ENCODE measurements at regions not wholly inside any gene's neighbourhood (a gene's known extent, or its start where the extent isn't known, plus 50 kb on each side); places are given as distances from the start of the nearest gene placed in this dataset.

DNA sequence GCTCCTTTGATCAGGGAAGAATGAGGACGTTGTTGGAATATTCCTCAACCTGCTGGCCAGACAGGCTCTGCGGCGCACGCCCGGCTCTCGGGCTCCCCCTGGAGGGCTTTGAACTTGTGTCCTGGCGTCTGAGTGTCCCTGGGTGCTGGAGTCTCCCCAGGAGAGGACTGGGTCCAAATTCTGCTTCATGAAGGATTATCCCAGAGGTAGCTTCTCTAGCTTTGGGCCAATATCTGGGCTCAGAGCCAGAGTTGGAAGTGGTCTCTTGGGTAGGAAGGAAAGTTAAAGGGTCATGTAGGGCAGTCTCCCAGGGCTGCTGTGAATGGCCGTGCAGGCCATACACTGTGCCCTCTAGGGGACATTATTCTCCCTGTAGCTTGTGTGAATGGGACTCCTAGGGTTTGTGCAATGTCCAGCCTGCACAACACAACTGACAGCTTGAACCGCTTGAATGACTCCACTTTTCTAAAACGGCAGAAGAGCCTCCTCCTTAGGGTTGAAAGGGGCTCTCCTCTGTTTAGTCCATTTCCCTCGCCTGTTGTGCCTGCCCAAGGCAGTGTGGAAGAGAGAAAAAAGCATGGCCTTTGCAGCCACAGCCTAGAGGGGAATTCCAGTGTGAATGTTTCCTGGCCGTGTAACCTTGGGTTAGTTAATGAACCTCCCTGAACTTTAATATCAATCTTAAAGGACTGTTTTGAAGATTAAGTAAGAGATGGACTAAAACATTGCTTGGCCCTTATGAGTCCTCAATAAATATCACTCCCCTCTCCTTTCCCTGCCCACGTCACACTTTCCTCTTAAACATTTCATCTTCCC is 111.2 kb upstream of the THY1 start:
- Mint-ChIP-seq H3K9me3 (ENCODE audit: low read depth) (no peaks in the 10 kb centered on the region), H3K36me3 (ENCODE audit: insufficient read depth) (no peaks in the 10 kb centered on the region), H3K4me3 (ENCODE audit: low read depth) (no peak overlapping the region), H3K27ac (no peak overlapping the region), H3K27me3 (peaks cover 52% of the 10 kb centered on the region), H3K4me1 (ENCODE audit: low read depth) (peaks cover 9% of the 10 kb centered on the region)
- TF ChIP-seq, protein P1, sequence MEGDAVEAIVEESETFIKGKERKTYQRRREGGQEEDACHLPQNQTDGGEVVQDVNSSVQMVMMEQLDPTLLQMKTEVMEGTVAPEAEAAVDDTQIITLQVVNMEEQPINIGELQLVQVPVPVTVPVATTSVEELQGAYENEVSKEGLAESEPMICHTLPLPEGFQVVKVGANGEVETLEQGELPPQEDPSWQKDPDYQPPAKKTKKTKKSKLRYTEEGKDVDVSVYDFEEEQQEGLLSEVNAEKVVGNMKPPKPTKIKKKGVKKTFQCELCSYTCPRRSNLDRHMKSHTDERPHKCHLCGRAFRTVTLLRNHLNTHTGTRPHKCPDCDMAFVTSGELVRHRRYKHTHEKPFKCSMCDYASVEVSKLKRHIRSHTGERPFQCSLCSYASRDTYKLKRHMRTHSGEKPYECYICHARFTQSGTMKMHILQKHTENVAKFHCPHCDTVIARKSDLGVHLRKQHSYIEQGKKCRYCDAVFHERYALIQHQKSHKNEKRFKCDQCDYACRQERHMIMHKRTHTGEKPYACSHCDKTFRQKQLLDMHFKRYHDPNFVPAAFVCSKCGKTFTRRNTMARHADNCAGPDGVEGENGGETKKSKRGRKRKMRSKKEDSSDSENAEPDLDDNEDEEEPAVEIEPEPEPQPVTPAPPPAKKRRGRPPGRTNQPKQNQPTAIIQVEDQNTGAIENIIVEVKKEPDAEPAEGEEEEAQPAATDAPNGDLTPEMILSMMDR (IDR thresholded peaks at IDR 0.05; ENCODE audit: unreplicated experiment) = peak; percentile 95
- peak; percentile 61 for DNase-seq (ENCODE audit: low spot score, unreplicated experiment)

DNA sequence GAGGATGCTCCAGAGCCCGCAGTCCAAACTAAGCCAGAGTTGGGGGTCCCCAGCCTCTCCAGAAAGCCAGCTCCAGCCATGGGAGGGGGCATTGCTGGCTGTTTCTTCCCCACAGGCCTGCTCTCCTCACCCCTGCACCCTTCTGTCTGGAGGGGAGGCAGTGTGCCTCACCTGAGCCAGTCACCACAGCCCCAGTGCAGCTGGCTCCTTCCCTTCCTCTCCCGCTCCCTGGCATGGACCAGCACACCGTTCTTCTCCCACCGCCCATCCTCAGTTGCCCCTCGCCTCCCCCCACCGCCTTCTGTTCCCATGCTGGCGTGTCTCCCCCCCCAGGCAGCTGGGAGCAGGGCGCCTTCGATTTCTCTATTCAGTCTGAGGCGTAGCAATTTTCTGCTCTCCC is 110.5 kb upstream of the THY1 start:
- DNase-seq (ENCODE audit: low spot score, unreplicated experiment) = no peak
- TF ChIP-seq, protein P1 (IDR thresholded peaks at IDR 0.05; ENCODE audit: unreplicated experiment) = no peak
- Mint-ChIP-seq H3K27me3 (peaks cover 55% of the 10 kb centered on the region), H3K4me1 (ENCODE audit: low read depth) (peaks cover 9% of the 10 kb centered on the region), H3K9me3 (ENCODE audit: low read depth) (no peaks in the 10 kb centered on the region), H3K27ac (no peak overlapping the region), H3K36me3 (ENCODE audit: insufficient read depth) (no peaks in the 10 kb centered on the region), H3K4me3 (ENCODE audit: low read depth) (no peak overlapping the region)

DNA sequence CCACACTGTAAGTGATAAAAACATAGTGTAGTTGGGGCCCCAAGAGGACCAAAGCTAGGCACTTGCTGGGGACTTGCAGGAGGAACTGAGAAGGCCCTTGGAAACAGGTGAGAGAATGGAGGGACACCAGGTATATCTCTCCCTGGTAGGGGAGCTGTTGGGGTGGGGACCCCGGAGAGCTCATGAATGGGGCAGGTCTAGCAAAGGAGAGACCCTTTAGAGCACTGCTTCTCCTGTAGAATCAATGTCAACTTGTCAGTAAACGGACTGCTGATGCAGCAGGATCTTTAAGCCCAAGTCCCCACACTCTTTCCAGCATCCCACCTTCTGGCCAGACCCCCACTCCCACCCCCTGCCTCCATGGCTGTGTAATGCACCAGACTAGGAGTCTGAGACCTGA is 109.6 kb upstream of the THY1 start:
- Mint-ChIP-seq H3K27me3 (peaks cover 54% of the 10 kb centered on the region), H3K4me3 (ENCODE audit: low read depth) (no peak overlapping the region)

DNA sequence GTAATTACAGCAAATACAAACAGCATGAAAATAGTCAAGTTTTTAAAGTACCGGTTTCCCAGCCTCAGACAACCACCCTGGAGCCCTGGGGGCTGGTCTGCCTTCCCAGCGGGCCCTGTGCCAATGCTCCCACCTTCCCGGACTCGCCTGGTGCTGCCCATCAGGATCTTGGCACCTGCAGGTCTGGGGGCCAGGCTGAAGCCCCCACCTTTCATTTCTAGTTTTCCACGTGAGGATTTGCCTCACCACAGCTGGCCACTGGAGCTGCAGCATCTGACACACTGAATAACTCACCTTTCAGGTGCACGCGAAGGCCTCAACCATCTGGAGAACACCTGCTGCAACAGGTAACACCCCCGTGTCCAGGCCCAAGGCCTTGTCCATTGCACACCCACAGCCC is 108.7 kb upstream of the THY1 start:
- Mint-ChIP-seq H3K4me1 (ENCODE audit: low read depth) (peaks cover 9% of the 10 kb centered on the region), H3K4me3 (ENCODE audit: low read depth) (no peak overlapping the region), H3K36me3 (ENCODE audit: insufficient read depth) (no peaks in the 10 kb centered on the region), H3K27me3 (peaks cover 48% of the 10 kb centered on the region), H3K27ac (no peak overlapping the region), H3K9me3 (ENCODE audit: low read depth) (no peaks in the 10 kb centered on the region)
- no peak for DNase-seq (ENCODE audit: low spot score, unreplicated experiment)
- TF ChIP-seq, protein P1 (IDR thresholded peaks at IDR 0.05; ENCODE audit: unreplicated experiment) = no peak

More for the DNA sequence above, 109.6 kb upstream of the THY1 start:
- no peak for DNase-seq (ENCODE audit: low spot score, unreplicated experiment)
- Mint-ChIP-seq H3K27ac (no peak overlapping the region), H3K4me1 (ENCODE audit: low read depth) (peaks cover 9% of the 10 kb centered on the region), H3K9me3 (ENCODE audit: low read depth) (no peaks in the 10 kb centered on the region), H3K36me3 (ENCODE audit: insufficient read depth) (no peaks in the 10 kb centered on the region)
- TF ChIP-seq, protein P1 (IDR thresholded peaks at IDR 0.05; ENCODE audit: unreplicated experiment) = no peak

GRCh38 chr11:119531056-119531455 is 108.1 kb upstream of the THY1 start:
- Mint-ChIP-seq H3K4me3 (ENCODE audit: low read depth) (no peak overlapping the region), H3K36me3 (ENCODE audit: insufficient read depth) (no peaks in the 10 kb centered on the region), H3K9me3 (ENCODE audit: low read depth) (no peaks in the 10 kb centered on the region), H3K4me1 (ENCODE audit: low read depth) (peaks cover 9% of the 10 kb centered on the region), H3K27me3 (peaks cover 47% of the 10 kb centered on the region), H3K27ac (no peak overlapping the region)
- DNase-seq (ENCODE audit: low spot score, unreplicated experiment) = no peak
- TF ChIP-seq, protein P1 (IDR thresholded peaks at IDR 0.05; ENCODE audit: unreplicated experiment) = no peak

Measured in progenitor cell of endocrine pancreas (in vitro differentiated cells).